ENCODE measurements at regions not wholly inside any gene's neighbourhood (a gene's known extent, or its start where the extent isn't known, plus 50 kb on each side); places are given as distances from the start of the nearest gene placed in this dataset.

- H3K4me1 ChIP-seq (ENCODE audit: control insufficient read depth, insufficient read depth, low read length), result no peaks in the 10 kb centered on the region
- no peak overlapping the region for H3K27ac ChIP-seq (ENCODE audit: low read length)
- DNase-seq (no peak), ATAC-seq (no peak)
- 85% methylated on average over 3 of the region's 3 CpGs for WGBS
- H3K4me3 ChIP-seq (ENCODE audit: low read length), result no peak overlapping the region
- H3K27me3 ChIP-seq (ENCODE audit: control insufficient read depth, insufficient read depth), result no peaks in the 10 kb centered on the region
- H3K9me3 ChIP-seq (ENCODE audit: control insufficient read depth, low read length), result no peaks in the 10 kb centered on the region
- intact Hi-C loops (cut with DNase I), result no loop called here
Measured at GRCh38 chr4:99712530-99712929, 54.9 kb upstream of the C4orf54 start.

GRCh38 chr4:99712099-99712498, 54.5 kb upstream of the C4orf54 start:
- DNase-seq, result no peak
- no peaks in the 10 kb centered on the region for H3K9me3 ChIP-seq (ENCODE audit: control insufficient read depth, low read length)
- H3K27ac ChIP-seq (ENCODE audit: low read length), result no peak overlapping the region
- H3K27me3 ChIP-seq (ENCODE audit: control insufficient read depth, insufficient read depth), result no peaks in the 10 kb centered on the region
- intact Hi-C loops (cut with DNase I), result no loop called here
- H3K4me3 ChIP-seq (ENCODE audit: low read length), result no peak overlapping the region
- no peak for ATAC-seq
- WGBS, result 92% methylated on average over 1 of the region's 1 CpG
- H3K4me1 ChIP-seq (ENCODE audit: control insufficient read depth, insufficient read depth, low read length), result no peaks in the 10 kb centered on the region

GRCh38 chr4:99711657-99712056, 54.0 kb upstream of the C4orf54 start:
- Histone ChIP-seq H3K27me3 (ENCODE audit: control insufficient read depth, insufficient read depth) (no peaks in the 10 kb centered on the region), H3K4me3 (ENCODE audit: low read length) (no peak overlapping the region), H3K9me3 (ENCODE audit: control insufficient read depth, low read length) (no peaks in the 10 kb centered on the region), H3K4me1 (ENCODE audit: control insufficient read depth, insufficient read depth, low read length) (no peaks in the 10 kb centered on the region), H3K27ac (ENCODE audit: low read length) (no peak overlapping the region)
- DNase-seq (no peak), ATAC-seq (no peak)
- intact Hi-C loops (cut with DNase I), result no loop called here
- WGBS, result 76% methylated on average over 2 of the region's 2 CpGs

- no peak overlapping the region for H3K27ac ChIP-seq (ENCODE audit: low read length)
- intact Hi-C loops (cut with DNase I), result no loop called here
- H3K27me3 ChIP-seq (ENCODE audit: control insufficient read depth, insufficient read depth), result no peaks in the 10 kb centered on the region
- ATAC-seq (no peak), DNase-seq (no peak)
- 90% methylated on average over 1 of the region's 1 CpG for WGBS
- H3K9me3 ChIP-seq (ENCODE audit: control insufficient read depth, low read length), result no peaks in the 10 kb centered on the region
- no peak overlapping the region for H3K4me3 ChIP-seq (ENCODE audit: low read length)
- H3K4me1 ChIP-seq (ENCODE audit: control insufficient read depth, insufficient read depth, low read length), result no peaks in the 10 kb centered on the region
Measured at GRCh38 chr4:99710681-99711345, 53.2 kb upstream of the C4orf54 start.

- H3K4me1 ChIP-seq (ENCODE audit: control insufficient read depth, insufficient read depth, low read length), result no peaks in the 10 kb centered on the region
- ATAC-seq, result no peak
- H3K27ac ChIP-seq (ENCODE audit: low read length), result no peak overlapping the region
- no peak for DNase-seq
- no peaks in the 10 kb centered on the region for H3K9me3 ChIP-seq (ENCODE audit: control insufficient read depth, low read length)
- no peaks in the 10 kb centered on the region for H3K27me3 ChIP-seq (ENCODE audit: control insufficient read depth, insufficient read depth)
- intact Hi-C loops (cut with DNase I), result no loop called here
- no peak overlapping the region for H3K4me3 ChIP-seq (ENCODE audit: low read length)
Measured at GRCh38 chr4:99710020-99710419, 52.4 kb upstream of the C4orf54 start.

- Histone ChIP-seq H3K27me3 (ENCODE audit: control insufficient read depth, insufficient read depth) (no peaks in the 10 kb centered on the region), H3K4me3 (ENCODE audit: low read length) (no peak overlapping the region), H3K27ac (ENCODE audit: low read length) (no peak overlapping the region), H3K4me1 (ENCODE audit: control insufficient read depth, insufficient read depth, low read length) (no peaks in the 10 kb centered on the region), H3K9me3 (ENCODE audit: control insufficient read depth, low read length) (no peaks in the 10 kb centered on the region)
- intact Hi-C loops (cut with DNase I), result no loop called here
- ATAC-seq (no peak), DNase-seq (no peak)
Measured at GRCh38 chr4:99708551-99708950, 50.9 kb upstream of the C4orf54 start.

Measured in right cardiac atrium (tissue), 5 donors.